Endothelial cell of umbilical vein (primary cell): ENCODE measurements at regions not wholly inside any gene's neighbourhood (a gene's known extent, or its start where the extent isn't known, plus 50 kb on each side); places are given as distances from the start of the nearest gene placed in this dataset.

Experiments used
- BruUV-seq: library from RNA; stranded (reverse); fragments of 400-500 nt; replicated peaks from 2 replicates; lab custom pipeline; 2021; lab: Mats Ljungman, UMichigan
- CTCF ChIA-PET: fragments of 300-600, 350-600 bp; sonication (Branson Sonifier 250); formaldehyde crosslinking; loops from one replicate; lab custom pipeline; 2021; ENCODE audit warnings: antibody characterized with exemption, inconsistent platforms; lab: Charles Lee
- POLR2A ChIA-PET: fragments of 300-600, 350-600 bp; sonication (Branson Sonifier 250); formaldehyde crosslinking; loops from one replicate; lab custom pipeline; 2021; ENCODE audit warnings: antibody characterized with exemption, inconsistent platforms; lab: Charles Lee
- DNase-seq: peaks from one replicate; pipeline ENCODE4 v3.0.0-alpha.2; 2011; ENCODE audit warnings: low read depth, low spot score
- FAIRE-seq: peaks from 2 replicates; lab custom pipeline; 2011; peaks lifted over from hg19 to GRCh38; lab: Jason Lieb, UNC
- H2AFZ ChIP-seq: 2 replicates; pipeline ENCODE4 v1.6.0; 2012; ENCODE audit warnings: low read depth, low read length, control low read depth, inconsistent platforms
- H3K27ac ChIP-seq: 2 replicates; pipeline ENCODE4 v1.5.1; 2011; ENCODE audit warnings: low read depth, mild to moderate bottlenecking, control low read depth, low read length, moderate library complexity; ENCODE audit not compliant: insufficient read depth
- H3K27me3 ChIP-seq, 2 experiments: 2 replicates each; pipeline versions ENCODE4 v1.6.0 to v1.6.1; 2011; ENCODE audit warnings: low read length in 2 of 2, mixed read lengths in 1 of 2; ENCODE audit not compliant: control insufficient read depth in 2 of 2, insufficient read depth in 2 of 2
- H3K36me3 ChIP-seq, 2 experiments: 2 replicates in 1 of 2; 3 replicates in 1 of 2; pipeline ENCODE4 v1.5.1; 2011; ENCODE audit warnings: low read length in 2 of 2, mild to moderate bottlenecking in 1 of 2, moderate library complexity in 1 of 2; ENCODE audit not compliant: control insufficient read depth in 2 of 2, insufficient read depth in 2 of 2; ENCODE audit errors: extremely low read depth in 1 of 2
- H3K4me1 ChIP-seq: 3 replicates; pipeline ENCODE4 v1.5.1; 2011; ENCODE audit warnings: mild to moderate bottlenecking, low read length; ENCODE audit not compliant: control insufficient read depth, insufficient read depth; ENCODE audit errors: extremely low read depth
- H3K4me2 ChIP-seq: 2 replicates; pipeline ENCODE4 v1.6.1; 2011; ENCODE audit warnings: low read length, control low read depth, mixed read lengths; ENCODE audit not compliant: insufficient read depth
- H3K4me3 ChIP-seq, 3 experiments: fragments of 200-600 bp in 1 of 3; sonication (generic), shearing (Covaris generic) in 1 of 3; replicated peaks in 1 of 3; 2 replicates each; pipeline ENCODE4 v1.5.1; 2011 to 2016; ENCODE audit warnings: control low read depth in 3 of 3, low read length in 3 of 3, mild to moderate bottlenecking in 2 of 3, inconsistent platforms in 1 of 3, low read depth in 1 of 3, moderate library complexity in 1 of 3; ENCODE audit not compliant: insufficient read depth in 1 of 3
- H3K79me2 ChIP-seq: 2 replicates; pipeline ENCODE4 v1.6.0; 2012; ENCODE audit warnings: low read length, inconsistent platforms; ENCODE audit not compliant: control insufficient read depth, insufficient read depth
- H3K9ac ChIP-seq: replicated peaks from 2 replicates; pipeline ENCODE3; 2011; ENCODE audit warnings: low read length, control low read depth; ENCODE audit not compliant: insufficient read depth; ENCODE audit errors: extremely low read depth
- H3K9me1 ChIP-seq: replicated peaks from 3 replicates; pipeline ENCODE4 v1.6.0; 2011; ENCODE audit warnings: mild to moderate bottlenecking, low read length; ENCODE audit not compliant: control insufficient read depth, insufficient read depth; ENCODE audit errors: extremely low read depth
- H3K9me3 ChIP-seq: replicated peaks from 2 replicates; pipeline ENCODE4 v1.5.1; 2012; ENCODE audit warnings: low read length, inconsistent platforms; ENCODE audit not compliant: control insufficient read depth, insufficient read depth
- H4K20me1 ChIP-seq: replicated peaks from 2 replicates; pipeline ENCODE3; 2011; ENCODE audit warnings: mild to moderate bottlenecking, low read length; ENCODE audit not compliant: control insufficient read depth, insufficient read depth; ENCODE audit errors: extremely low read depth
- CTCF ChIP-seq, 2 donors: IDR thresholded peaks; 1 replicate in 1 of 2; 2 replicates in 1 of 2; pipeline ENCODE4 v1.5.1; 2011; ENCODE audit warnings: low read length in 2 of 2, mild to moderate bottlenecking in 2 of 2, moderate library complexity in 2 of 2, control low read depth in 1 of 2, inconsistent platforms in 1 of 2, low read depth in 1 of 2; ENCODE audit not compliant: insufficient read depth in 1 of 2; ENCODE audit errors: extremely low read depth in 1 of 2
- EZH2 ChIP-seq: IDR thresholded peaks from 2 replicates; pipeline ENCODE4 v1.6.1; 2012; ENCODE audit warnings: borderline replicate concordance, low read depth, mild to moderate bottlenecking, moderate library complexity, low read length, inconsistent platforms; ENCODE audit not compliant: severe bottlenecking
- FOS ChIP-seq: IDR thresholded peaks from 2 replicates; pipeline ENCODE4 v1.6.1; 2011; ENCODE audit warnings: mild to moderate bottlenecking, low read length, moderate library complexity, borderline replicate concordance; ENCODE audit not compliant: insufficient read depth
- GATA2 ChIP-seq: IDR thresholded peaks from 2 replicates; pipeline ENCODE4 v1.7.0; 2011; ENCODE audit warnings: low read depth, mild to moderate bottlenecking, moderate library complexity, mixed read lengths, low read length; ENCODE audit not compliant: insufficient read length, insufficient read depth
- JUN ChIP-seq: IDR thresholded peaks from 2 replicates; pipeline ENCODE4 v1.6.1; 2011; ENCODE audit warnings: borderline replicate concordance, low read depth; ENCODE audit not compliant: insufficient read length, insufficient read depth
- MAX ChIP-seq: IDR thresholded peaks from 2 replicates; pipeline ENCODE4 v1.6.1; 2011; ENCODE audit not compliant: insufficient read depth, insufficient read length
- MYC ChIP-seq: IDR thresholded peaks from one replicate; pipeline ENCODE4 v1.6.1; 2011; ENCODE audit warnings: mild to moderate bottlenecking, low read depth, low read length
- POLR2A ChIP-seq: IDR thresholded peaks from 2 replicates; pipeline ENCODE4 v1.6.1; 2012; ENCODE audit warnings: low read depth, mild to moderate bottlenecking, control low read depth, low read length
- POLR2AphosphoS5 ChIP-seq: IDR thresholded peaks from 2 replicates; pipeline ENCODE4 v1.6.1; 2012; ENCODE audit warnings: low read depth, mild to moderate bottlenecking, control low read depth, low read length, moderate library complexity; ENCODE audit not compliant: insufficient read depth
- dilution Hi-C: fragments of 300-500 bp; cut with MboI; formaldehyde crosslinking; loops from one replicate; pipeline ENCODE4 v1.15.0; 2019; ENCODE audit warnings: low sequenced_read_pairs; ENCODE audit not compliant: extremely low pct_ligation_motif_present
- intact Hi-C: fragments of 100-400 bp; cut with micrococcal nuclease; formaldehyde crosslinking; loops from one replicate; pipeline ENCODE4 v1.10.0; 2022

GRCh38 chr16:65956100-65956499, 410.4 kb upstream of the CDH5 start:
- Histone ChIP-seq H3K4me1 (no peaks in the 10 kb centered on the region), H3K27ac (no peak overlapping the region), H3K4me2 (no peak overlapping the region), H4K20me1 (no peaks in the 10 kb centered on the region), H3K9me1 (no peaks in the 10 kb centered on the region), H3K79me2 (no peaks in the 10 kb centered on the region), H3K9me3 (no peaks in the 10 kb centered on the region), H3K9ac (no peak overlapping the region), H3K27me3 (no peaks in the 10 kb centered on the region), H3K4me3 (no peak overlapping the region), H2AFZ (no peak overlapping the region), H3K36me3 (no peaks in the 10 kb centered on the region)
- no TSS peak for BruUV-seq
- dilution Hi-C loops (no loop called here), intact Hi-C loops (no loop called here)
- no peak for DNase-seq
- TF ChIP-seq MYC (no peak), CTCF (IDR thresholded peaks at IDR 0.05; ENCODE audit: extremely low read depth in 1 of 2, insufficient read depth in 1 of 2, low read depth in 1 of 2, low read length in 2 of 2) (no peak), POLR2A (no peak), EZH2 (no peak), POLR2AphosphoS5 (no peak), FOS (no peak), MAX (no peak), JUN (no peak), GATA2 (no peak)
- CTCF ChIA-PET, result no interaction called here
- POLR2A ChIA-PET, result interaction anchor here (0.7 kb wide), 1 partner anchor 348 kb away, joined by 3 read pairs; no protein-coding TSS in a partner anchor
- no peak for FAIRE-seq
